ENCODE measurements at regions not wholly inside any gene's neighbourhood (a gene's known extent, or its start where the extent isn't known, plus 50 kb on each side); places are given as distances from the start of the nearest gene placed in this dataset.

DNA sequence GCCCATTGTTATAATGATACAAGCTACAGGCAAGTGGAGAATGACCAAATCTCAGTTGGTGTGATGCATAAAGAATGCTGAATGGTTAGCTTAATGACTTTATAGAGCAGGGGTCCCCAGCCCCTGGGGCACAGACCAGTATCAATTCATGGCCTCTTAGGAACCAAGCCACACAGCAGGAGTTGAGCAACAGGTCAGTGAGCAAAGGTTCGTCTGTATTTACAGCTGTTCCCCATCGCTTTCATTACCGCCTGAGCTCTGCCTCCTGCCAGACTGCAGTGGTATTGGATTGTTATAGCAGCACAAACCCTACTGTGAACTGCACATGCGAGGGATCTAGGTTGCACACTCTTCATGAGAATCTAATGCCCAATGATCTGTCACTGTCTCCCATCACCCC lies 114.0 kb upstream of the ZFHX3 start:
- no peaks in the 10 kb centered on the region for H3F3A ChIP-seq (replicated peaks; ENCODE audit: insufficient read depth)
- H4K20me1 ChIP-seq (ENCODE audit: insufficient read depth) = no peaks in the 10 kb centered on the region
- no peak overlapping the region for H3K4me3 ChIP-seq (ENCODE audit: low read depth in 2 of 2, low read length in 1 of 2)
- no peak overlapping the region for H3K27ac ChIP-seq (ENCODE audit: low read depth in 2 of 2, low read length in 1 of 2)
- TF ChIP-seq, protein P1, sequence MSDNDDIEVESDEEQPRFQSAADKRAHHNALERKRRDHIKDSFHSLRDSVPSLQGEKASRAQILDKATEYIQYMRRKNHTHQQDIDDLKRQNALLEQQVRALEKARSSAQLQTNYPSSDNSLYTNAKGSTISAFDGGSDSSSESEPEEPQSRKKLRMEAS (IDR thresholded peaks at IDR 0.05; ENCODE audit: low read depth) = no peak
- TF ChIP-seq NRF1 (IDR thresholded peaks at IDR 0.05; ENCODE audit: low read depth, low read length) = no peak
- no peak for TF ChIP-seq EZH2phosphoT487 (IDR thresholded peaks at IDR 0.05; ENCODE audit: borderline replicate concordance, low read depth)
- TF ChIP-seq RCOR1 (IDR thresholded peaks at IDR 0.05; ENCODE audit: low read length) = no peak
- TF ChIP-seq, protein P2, sequence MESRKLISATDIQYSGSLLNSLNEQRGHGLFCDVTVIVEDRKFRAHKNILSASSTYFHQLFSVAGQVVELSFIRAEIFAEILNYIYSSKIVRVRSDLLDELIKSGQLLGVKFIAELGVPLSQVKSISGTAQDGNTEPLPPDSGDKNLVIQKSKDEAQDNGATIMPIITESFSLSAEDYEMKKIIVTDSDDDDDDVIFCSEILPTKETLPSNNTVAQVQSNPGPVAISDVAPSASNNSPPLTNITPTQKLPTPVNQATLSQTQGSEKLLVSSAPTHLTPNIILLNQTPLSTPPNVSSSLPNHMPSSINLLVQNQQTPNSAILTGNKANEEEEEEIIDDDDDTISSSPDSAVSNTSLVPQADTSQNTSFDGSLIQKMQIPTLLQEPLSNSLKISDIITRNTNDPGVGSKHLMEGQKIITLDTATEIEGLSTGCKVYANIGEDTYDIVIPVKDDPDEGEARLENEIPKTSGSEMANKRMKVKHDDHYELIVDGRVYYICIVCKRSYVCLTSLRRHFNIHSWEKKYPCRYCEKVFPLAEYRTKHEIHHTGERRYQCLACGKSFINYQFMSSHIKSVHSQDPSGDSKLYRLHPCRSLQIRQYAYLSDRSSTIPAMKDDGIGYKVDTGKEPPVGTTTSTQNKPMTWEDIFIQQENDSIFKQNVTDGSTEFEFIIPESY (IDR thresholded peaks at IDR 0.05; ENCODE audit: borderline replicate concordance, low read depth) = no peak
- no peak for TF ChIP-seq POLR2AphosphoS5 (IDR thresholded peaks at IDR 0.05; ENCODE audit: low read depth, low read length)
- TF ChIP-seq ELF1 (IDR thresholded peaks at IDR 0.05) = no peak
- CTCF ChIA-PET = no interaction called here
- no peak overlapping the region for H2AFZ ChIP-seq (ENCODE audit: low read depth)
- no peaks in the 10 kb centered on the region for H3K9me2 ChIP-seq
- no peaks in the 10 kb centered on the region for H3K9me3 ChIP-seq
- no peaks in the 10 kb centered on the region for H3K27me3 ChIP-seq (ENCODE audit: insufficient read depth)
- no peak for DNase-seq
- H3K4me1 ChIP-seq (ENCODE audit: control insufficient read depth in 1 of 2, insufficient read depth in 2 of 2, low read depth in 1 of 2, low read length in 1 of 2) = peaks cover 1 to 12% of the 10 kb centered on the region in 2 experiments; a peak in 2 of 4 replicates
- no peaks in the 10 kb centered on the region for H3K79me2 ChIP-seq (ENCODE audit: insufficient read depth)
- no peak overlapping the region for H3K4me2 ChIP-seq
- POLR2A ChIA-PET = no interaction called here
- no peaks in the 10 kb centered on the region for H3K36me3 ChIP-seq (replicated peaks in 1 of 2; ENCODE audit: control insufficient read depth in 1 of 2, insufficient read depth in 2 of 2, low read length in 1 of 2)
- H3K9ac ChIP-seq = no peak overlapping the region
- 84% methylated on average over 4 of the region's 4 CpGs for WGBS (ENCODE audit: low lambda C conversion rate)

DNA sequence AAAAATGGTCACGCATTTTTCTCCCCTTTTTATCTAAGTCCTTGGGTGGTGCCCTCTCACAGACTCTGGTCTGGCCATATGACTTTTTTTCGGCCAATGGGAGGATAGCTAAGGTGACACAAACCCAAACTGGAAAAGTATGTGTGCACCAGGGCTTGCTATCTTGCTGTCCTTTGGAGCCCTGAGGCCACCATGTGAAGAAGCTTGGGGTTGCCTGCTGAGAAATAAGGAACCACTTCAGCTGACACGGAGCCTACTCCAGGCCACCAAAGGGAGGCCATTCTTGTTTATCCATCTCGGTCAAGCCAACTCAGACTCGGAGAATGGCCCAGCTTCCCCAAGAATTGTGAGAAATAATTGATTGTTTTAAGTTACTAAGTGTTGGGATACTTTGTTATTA lies 111.4 kb upstream of the ZFHX3 start:
- POLR2A ChIA-PET = no interaction called here
- Histone ChIP-seq H2AFZ (ENCODE audit: low read depth) (no peak overlapping the region), H3K27me3 (ENCODE audit: insufficient read depth) (no peaks in the 10 kb centered on the region), H3K9ac (no peak overlapping the region), H3F3A (replicated peaks; ENCODE audit: insufficient read depth) (no peaks in the 10 kb centered on the region), H3K4me3 (ENCODE audit: low read depth in 2 of 2, low read length in 1 of 2) (no peak overlapping the region), H4K20me1 (ENCODE audit: insufficient read depth) (no peaks in the 10 kb centered on the region), H3K36me3 (replicated peaks in 1 of 2; ENCODE audit: control insufficient read depth in 1 of 2, insufficient read depth in 2 of 2, low read length in 1 of 2) (no peaks in the 10 kb centered on the region), H3K4me1 (ENCODE audit: control insufficient read depth in 1 of 2, insufficient read depth in 2 of 2, low read depth in 1 of 2, low read length in 1 of 2) (no peaks in the 10 kb centered on the region), H3K9me3 (no peaks in the 10 kb centered on the region), H3K4me2 (no peak overlapping the region), H3K27ac (ENCODE audit: low read depth in 2 of 2, low read length in 1 of 2) (no peak overlapping the region), H3K9me2 (no peaks in the 10 kb centered on the region), H3K79me2 (ENCODE audit: insufficient read depth) (no peaks in the 10 kb centered on the region)
- TF ChIP-seq, protein P3, sequence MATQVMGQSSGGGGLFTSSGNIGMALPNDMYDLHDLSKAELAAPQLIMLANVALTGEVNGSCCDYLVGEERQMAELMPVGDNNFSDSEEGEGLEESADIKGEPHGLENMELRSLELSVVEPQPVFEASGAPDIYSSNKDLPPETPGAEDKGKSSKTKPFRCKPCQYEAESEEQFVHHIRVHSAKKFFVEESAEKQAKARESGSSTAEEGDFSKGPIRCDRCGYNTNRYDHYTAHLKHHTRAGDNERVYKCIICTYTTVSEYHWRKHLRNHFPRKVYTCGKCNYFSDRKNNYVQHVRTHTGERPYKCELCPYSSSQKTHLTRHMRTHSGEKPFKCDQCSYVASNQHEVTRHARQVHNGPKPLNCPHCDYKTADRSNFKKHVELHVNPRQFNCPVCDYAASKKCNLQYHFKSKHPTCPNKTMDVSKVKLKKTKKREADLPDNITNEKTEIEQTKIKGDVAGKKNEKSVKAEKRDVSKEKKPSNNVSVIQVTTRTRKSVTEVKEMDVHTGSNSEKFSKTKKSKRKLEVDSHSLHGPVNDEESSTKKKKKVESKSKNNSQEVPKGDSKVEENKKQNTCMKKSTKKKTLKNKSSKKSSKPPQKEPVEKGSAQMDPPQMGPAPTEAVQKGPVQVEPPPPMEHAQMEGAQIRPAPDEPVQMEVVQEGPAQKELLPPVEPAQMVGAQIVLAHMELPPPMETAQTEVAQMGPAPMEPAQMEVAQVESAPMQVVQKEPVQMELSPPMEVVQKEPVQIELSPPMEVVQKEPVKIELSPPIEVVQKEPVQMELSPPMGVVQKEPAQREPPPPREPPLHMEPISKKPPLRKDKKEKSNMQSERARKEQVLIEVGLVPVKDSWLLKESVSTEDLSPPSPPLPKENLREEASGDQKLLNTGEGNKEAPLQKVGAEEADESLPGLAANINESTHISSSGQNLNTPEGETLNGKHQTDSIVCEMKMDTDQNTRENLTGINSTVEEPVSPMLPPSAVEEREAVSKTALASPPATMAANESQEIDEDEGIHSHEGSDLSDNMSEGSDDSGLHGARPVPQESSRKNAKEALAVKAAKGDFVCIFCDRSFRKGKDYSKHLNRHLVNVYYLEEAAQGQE (IDR thresholded peaks at IDR 0.05; ENCODE audit: low read depth, low read length) = no peak
- TF ChIP-seq TEAD4 (IDR thresholded peaks at IDR 0.05; ENCODE audit: borderline replicate concordance, insufficient read depth) (no peak), MXI1 (IDR thresholded peaks at IDR 0.05; ENCODE audit: low read depth, low read length) (no peak), FOXJ3 (CRISPR knock-in tag; IDR thresholded peaks at IDR 0.05) (no peak), MEF2A (IDR thresholded peaks at IDR 0.05; ENCODE audit: borderline replicate concordance, low read depth) (no peak), ELF1 (IDR thresholded peaks at IDR 0.05) (no peak)
- TF ChIP-seq, protein P4, sequence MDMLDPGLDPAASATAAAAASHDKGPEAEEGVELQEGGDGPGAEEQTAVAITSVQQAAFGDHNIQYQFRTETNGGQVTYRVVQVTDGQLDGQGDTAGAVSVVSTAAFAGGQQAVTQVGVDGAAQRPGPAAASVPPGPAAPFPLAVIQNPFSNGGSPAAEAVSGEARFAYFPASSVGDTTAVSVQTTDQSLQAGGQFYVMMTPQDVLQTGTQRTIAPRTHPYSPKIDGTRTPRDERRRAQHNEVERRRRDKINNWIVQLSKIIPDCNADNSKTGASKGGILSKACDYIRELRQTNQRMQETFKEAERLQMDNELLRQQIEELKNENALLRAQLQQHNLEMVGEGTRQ (IDR thresholded peaks at IDR 0.05; ENCODE audit: borderline replicate concordance, low read depth, low read length) = no peak
- no peak for DNase-seq
- CTCF ChIA-PET = interaction anchor here (0.9 kb wide), 1 partner anchor 96 kb away, joined by 3 read pairs; no protein-coding TSS in a partner anchor
- 73% methylated on average over 5 of the region's 5 CpGs for WGBS (ENCODE audit: low lambda C conversion rate)

All from SK-N-SH (cell line).